GM20000 (cell line): ENCODE measurements at regions not wholly inside any gene's neighbourhood (a gene's known extent, or its start where the extent isn't known, plus 50 kb on each side); places are given as distances from the start of the nearest gene placed in this dataset.

Source experiments
- DNase-seq: peaks from one replicate; pipeline ENCODE4 v3.0.0; 2012; ENCODE audit warnings: low spot score
- TF ChIP-seq, protein P1 (sequence below): IDR thresholded peaks from 2 replicates; pipeline ENCODE4 v1.5.1; 2012; ENCODE audit warnings: mild to moderate bottlenecking, control low read depth; ENCODE audit errors: extremely low read depth, missing control alignments

DNA sequence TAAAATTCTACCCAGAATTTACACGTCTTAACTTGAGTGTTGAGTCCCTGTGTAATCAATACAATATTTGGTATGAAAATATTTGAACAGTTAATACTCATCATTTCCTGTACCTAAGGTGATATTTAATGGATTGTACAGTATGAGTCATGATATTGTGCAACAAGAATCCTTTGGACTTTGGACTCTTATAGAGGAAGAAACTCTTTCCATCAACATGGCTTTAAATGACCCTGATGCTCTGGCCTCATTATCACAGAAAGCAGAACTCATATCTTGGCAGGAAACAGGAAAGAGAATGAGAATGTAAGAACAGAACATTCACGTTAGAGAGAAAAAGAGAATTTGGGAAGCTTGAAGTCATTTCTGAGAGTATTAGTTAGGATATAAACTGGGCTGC is 168.8 kb upstream of the B3GALT2 start:
- TF ChIP-seq, protein P1, sequence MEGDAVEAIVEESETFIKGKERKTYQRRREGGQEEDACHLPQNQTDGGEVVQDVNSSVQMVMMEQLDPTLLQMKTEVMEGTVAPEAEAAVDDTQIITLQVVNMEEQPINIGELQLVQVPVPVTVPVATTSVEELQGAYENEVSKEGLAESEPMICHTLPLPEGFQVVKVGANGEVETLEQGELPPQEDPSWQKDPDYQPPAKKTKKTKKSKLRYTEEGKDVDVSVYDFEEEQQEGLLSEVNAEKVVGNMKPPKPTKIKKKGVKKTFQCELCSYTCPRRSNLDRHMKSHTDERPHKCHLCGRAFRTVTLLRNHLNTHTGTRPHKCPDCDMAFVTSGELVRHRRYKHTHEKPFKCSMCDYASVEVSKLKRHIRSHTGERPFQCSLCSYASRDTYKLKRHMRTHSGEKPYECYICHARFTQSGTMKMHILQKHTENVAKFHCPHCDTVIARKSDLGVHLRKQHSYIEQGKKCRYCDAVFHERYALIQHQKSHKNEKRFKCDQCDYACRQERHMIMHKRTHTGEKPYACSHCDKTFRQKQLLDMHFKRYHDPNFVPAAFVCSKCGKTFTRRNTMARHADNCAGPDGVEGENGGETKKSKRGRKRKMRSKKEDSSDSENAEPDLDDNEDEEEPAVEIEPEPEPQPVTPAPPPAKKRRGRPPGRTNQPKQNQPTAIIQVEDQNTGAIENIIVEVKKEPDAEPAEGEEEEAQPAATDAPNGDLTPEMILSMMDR = no peak
- no peak for DNase-seq

DNA sequence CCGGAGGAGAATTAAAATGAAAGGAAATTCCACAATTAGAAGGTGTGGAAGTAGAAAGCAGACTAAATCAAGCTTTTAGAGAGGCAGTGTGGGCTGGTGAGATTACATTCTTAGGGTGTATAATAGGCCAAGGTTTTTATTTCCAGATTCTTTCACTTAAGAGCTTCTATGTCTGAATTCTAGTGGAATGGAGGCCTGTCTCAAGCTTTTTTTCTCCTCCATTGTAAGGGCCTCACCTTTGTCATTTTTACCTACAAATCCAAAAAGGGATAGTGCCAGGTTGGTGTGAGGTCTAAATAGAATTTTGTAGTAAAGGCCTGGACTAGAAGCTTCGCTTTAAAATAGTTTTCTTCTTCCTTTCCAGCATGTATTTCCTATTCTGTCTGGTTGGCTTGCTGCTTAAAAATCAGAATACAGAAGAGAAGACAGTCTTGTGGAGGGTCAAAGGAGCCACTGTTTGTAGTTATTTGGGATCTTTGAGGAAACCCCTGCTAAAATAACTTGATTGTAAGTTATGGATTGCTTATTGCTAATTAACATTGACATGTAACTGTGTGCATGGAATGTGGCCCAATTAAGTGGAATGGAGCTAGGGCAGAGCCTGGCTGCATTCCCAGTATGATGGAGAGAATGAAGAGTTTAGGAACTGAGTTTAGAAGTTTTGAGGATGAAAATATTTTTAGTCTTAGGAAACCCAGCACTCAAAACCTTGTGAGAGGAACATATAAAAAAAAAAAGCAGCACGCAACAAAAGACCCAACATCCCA is 162.5 kb upstream of the B3GALT2 start:
- TF ChIP-seq, protein P1 = no peak

DNA sequence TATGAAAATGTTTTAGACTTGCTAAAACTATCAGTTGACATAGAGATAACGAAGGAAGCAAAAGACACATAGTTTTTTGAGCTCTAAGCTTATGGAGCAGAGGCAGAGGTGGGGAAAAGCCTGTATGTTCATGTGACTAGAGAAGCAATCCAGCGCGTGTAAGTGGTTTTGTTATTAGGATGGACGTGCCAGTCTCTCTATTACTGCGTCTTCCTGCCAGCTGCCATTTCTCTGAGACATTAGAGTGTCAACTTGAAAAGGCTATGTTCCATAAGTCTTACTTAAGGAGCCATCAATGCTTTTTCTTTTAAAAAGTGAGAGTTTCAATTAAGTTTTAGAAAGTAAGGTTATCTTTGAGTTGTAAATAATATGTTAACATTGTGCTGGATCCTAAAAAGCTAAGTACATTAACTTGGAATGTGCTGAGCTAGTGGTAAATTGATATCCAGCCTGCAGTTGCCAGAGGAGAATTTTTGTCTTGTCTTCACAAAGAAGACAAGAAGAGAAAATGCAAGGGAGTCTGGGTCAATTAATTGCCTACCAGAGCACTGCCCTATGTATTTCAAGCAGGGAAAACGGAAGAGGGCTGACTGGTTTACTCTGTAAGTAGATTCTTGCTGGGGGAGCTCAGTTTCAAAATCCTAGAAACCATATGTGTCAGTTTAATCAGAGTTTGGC is 161.8 kb upstream of the B3GALT2 start:
- TF ChIP-seq, protein P1 = no peak
- no peak for DNase-seq

More for the DNA sequence above, 162.5 kb upstream of the B3GALT2 start:
- DNase-seq = no peak

DNA sequence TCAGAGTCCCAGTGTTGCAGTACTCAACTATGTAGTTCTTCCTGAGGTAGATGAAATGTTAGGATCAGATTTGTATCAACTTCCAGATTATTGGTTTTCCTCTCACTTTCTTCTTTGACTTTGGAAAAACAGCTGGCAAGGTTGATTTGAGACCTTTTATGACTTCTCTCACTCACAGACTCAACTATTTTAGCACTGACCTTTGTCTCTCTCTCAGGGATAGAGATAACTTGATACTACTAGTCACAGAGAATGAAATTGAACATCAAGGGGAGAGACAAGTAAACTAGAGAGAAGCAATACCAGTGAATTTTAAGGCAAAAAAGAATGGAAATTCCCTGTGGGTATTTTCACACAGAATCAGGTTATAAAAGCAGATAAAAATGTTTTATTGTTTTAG is 159.7 kb upstream of the B3GALT2 start:
- no peak for DNase-seq
- TF ChIP-seq, protein P1 = no peak

DNA sequence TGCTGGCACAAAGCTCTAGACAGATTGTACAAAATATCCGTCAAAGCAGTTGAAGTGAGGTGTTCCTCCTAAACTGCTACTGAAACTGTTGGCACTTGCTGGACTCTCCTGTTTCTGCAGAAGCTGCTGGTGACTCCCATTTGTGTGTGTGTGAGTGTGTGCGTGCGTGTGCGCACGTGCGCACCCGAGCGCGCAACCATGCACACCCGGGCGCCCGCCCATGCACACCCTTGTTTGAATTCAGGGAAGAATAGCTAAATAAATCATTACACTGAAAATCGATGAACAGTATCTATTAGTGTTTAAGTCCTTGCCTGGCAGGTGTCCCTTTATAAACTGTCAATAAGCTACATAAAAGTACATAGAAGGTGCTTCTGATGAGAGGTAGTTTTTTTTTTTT is 156.4 kb upstream of the B3GALT2 start:
- DNase-seq = no peak
- TF ChIP-seq, protein P1 = no peak

DNA sequence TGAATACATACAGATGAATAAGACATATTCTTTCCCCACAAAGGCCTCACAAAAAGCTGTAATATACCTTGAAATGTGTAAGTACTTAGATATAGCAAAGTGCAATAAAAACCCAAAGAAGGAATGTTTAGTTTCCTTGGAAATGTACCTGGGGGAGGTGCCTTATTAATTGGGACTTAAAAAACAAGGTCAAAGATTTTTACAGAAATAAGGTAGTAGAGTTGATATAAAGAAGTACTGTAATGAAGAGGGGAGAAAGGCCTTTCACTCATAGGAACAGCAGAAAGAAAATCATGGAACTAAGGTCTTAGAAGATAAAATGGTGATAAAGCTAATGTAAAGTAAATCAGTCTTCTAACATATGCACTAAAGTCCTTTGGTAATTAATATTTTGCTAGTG is 153.9 kb upstream of the B3GALT2 start:
- TF ChIP-seq, protein P1 = no peak
- DNase-seq = no peak

DNA sequence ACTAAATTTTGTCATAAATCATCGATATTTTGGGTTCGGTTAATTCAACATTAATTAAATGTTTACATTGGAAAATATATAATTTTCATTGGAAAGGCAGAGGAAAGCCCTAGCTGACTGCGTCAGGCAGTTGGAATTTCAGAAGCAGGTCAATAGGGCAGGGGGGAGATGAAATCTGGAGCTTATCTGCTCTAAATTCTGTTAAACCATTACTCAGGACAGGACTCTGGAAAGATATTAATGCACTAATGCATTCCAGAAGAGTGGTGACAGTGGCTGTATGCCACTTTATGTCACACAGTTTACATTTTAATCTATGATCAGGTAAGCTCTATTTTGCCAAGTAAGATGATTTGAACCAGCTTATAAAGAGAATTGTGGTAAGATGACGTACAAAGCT is 153.0 kb upstream of the B3GALT2 start:
- DNase-seq = no peak
- TF ChIP-seq, protein P1 = no peak
